DND-41 (cell line): ENCODE measurements at regions not wholly inside any gene's neighbourhood (a gene's known extent, or its start where the extent isn't known, plus 50 kb on each side); places are given as distances from the start of the nearest gene placed in this dataset.

Experiments
- EZH2 ChIP-seq: IDR thresholded peaks from 3 replicates; pipeline ENCODE4 v1.6.1; 2012; ENCODE audit warnings: borderline replicate concordance, low read depth, mild to moderate bottlenecking, moderate library complexity, low read length, inconsistent platforms; ENCODE audit not compliant: severe bottlenecking
- TF ChIP-seq, protein P1 (sequence below): IDR thresholded peaks from 2 replicates; pipeline ENCODE4 v1.5.1; 2012; ENCODE audit warnings: borderline replicate concordance, low read length, moderate library complexity, mild to moderate bottlenecking; ENCODE audit not compliant: poor library complexity, severe bottlenecking; ENCODE audit errors: extremely low read depth

DNA sequence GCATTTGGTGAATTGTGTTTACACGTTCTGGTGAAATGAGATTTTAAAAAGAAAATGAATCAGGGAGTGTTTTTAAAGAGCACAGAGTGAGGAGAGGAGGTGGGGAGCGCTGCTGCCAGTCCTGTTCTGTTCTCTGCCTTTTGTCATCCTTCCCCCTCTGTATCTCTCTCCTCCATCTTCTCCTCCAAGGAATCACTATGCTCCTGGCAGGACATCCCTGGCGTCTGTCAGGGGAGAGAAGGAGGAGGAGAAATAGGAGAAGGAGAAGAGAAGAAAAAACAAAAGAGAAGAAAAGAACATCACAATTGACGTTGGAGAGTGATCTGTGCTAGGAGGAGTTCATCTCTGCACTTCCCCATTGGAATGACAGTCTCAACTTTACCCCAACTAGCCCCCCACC, 627.6 kb upstream of the TBL1XR1 start:
- TF ChIP-seq, protein P1, sequence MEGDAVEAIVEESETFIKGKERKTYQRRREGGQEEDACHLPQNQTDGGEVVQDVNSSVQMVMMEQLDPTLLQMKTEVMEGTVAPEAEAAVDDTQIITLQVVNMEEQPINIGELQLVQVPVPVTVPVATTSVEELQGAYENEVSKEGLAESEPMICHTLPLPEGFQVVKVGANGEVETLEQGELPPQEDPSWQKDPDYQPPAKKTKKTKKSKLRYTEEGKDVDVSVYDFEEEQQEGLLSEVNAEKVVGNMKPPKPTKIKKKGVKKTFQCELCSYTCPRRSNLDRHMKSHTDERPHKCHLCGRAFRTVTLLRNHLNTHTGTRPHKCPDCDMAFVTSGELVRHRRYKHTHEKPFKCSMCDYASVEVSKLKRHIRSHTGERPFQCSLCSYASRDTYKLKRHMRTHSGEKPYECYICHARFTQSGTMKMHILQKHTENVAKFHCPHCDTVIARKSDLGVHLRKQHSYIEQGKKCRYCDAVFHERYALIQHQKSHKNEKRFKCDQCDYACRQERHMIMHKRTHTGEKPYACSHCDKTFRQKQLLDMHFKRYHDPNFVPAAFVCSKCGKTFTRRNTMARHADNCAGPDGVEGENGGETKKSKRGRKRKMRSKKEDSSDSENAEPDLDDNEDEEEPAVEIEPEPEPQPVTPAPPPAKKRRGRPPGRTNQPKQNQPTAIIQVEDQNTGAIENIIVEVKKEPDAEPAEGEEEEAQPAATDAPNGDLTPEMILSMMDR = no peak
- TF ChIP-seq EZH2 = no peak
